K562 (cell line): ENCODE measurements at regions not wholly inside any gene's neighbourhood (a gene's known extent, or its start where the extent isn't known, plus 50 kb on each side); places are given as distances from the start of the nearest gene placed in this dataset.

Experiments
- ATAC-seq: fragments of 200-7000 bp; cut with Tn5 transposase; 3 replicates; pipeline ENCODE4 v1.9.1; 2020; ENCODE audit warnings: moderate library complexity
- BruUV-seq: library from RNA; stranded (reverse); fragments of 400-500 nt; replicated peaks from 2 replicates; lab custom pipeline; 2021; lab: Mats Ljungman, UMichigan
- CTCF ChIA-PET: fragments of 300-600 bp; formaldehyde crosslinking; extraction: SDS; loops from one replicate; lab custom pipeline; 2021; ENCODE audit warnings: low intra/inter-chr PET ratio; lab: Yijun Ruan, JAX
- POLR2A ChIA-PET: fragments of 300-600, 350-650 bp; sonication (Branson Sonifier 250); formaldehyde crosslinking; extraction: SDS; loops from one replicate; lab custom pipeline; 2021; ENCODE audit warnings: antibody characterized with exemption, inconsistent platforms; lab: Yijun Ruan, JAX
- DNase-seq, 4 experiments: peaks; one replicate each; pipeline versions ENCODE4 v3.0.0 to v3.0.0-alpha.2; 2011 to 2018; ENCODE audit warnings: low spot score in 3 of 4, mixed read lengths in 3 of 4; ENCODE audit errors: extremely low read depth in 1 of 4
- FAIRE-seq: peaks from 2 replicates; lab custom pipeline; 2011; peaks lifted over from hg19 to GRCh38; lab: Jason Lieb, UNC
- H2AFZ ChIP-seq: 2 replicates; pipeline ENCODE4 v1.6.0; 2011; ENCODE audit warnings: low read depth, low read length, control low read depth, inconsistent platforms
- H3K27ac ChIP-seq: fragments of 200-600 bp; 3 replicates; pipeline ENCODE4 v1.8.0; 2011; ENCODE audit warnings: low read depth, mild to moderate bottlenecking, control low read depth, inconsistent platforms, low read length, moderate library complexity, mixed read lengths; ENCODE audit errors: extremely low read depth
- H3K27me3 ChIP-seq, 2 experiments: fragments of 300-600 bp in 1 of 2; 2 replicates in 1 of 2; 3 replicates in 1 of 2; pipeline versions ENCODE4 v1.6.0 to v1.8.0; 2011; ENCODE audit warnings: inconsistent platforms in 2 of 2, low read length in 2 of 2, mild to moderate bottlenecking in 1 of 2, mixed read lengths in 1 of 2, moderate library complexity in 1 of 2; ENCODE audit not compliant: control insufficient read depth in 2 of 2, insufficient read depth in 2 of 2
- H3K36me3 ChIP-seq: fragments of 300-600 bp; 3 replicates; pipeline ENCODE4 v1.8.0; 2011; ENCODE audit warnings: mild to moderate bottlenecking, low read length, inconsistent platforms; ENCODE audit not compliant: control insufficient read depth, insufficient read depth
- H3K4me1 ChIP-seq, 2 experiments: fragments of 200-600 bp in 1 of 2; replicated peaks in 1 of 2; 2 replicates in 1 of 2; 3 replicates in 1 of 2; pipeline versions ENCODE4 v1.5.1 to v1.8.0; 2011; ENCODE audit warnings: inconsistent platforms in 2 of 2, low read length in 2 of 2, mild to moderate bottlenecking in 1 of 2, mixed read lengths in 1 of 2, moderate library complexity in 1 of 2; ENCODE audit not compliant: control insufficient read depth in 2 of 2, insufficient read depth in 2 of 2
- H3K4me2 ChIP-seq: 2 replicates; pipeline ENCODE4 v1.6.1; 2011; ENCODE audit warnings: low read length, control low read depth, inconsistent platforms, mixed read lengths; ENCODE audit not compliant: insufficient read depth
- H3K4me3 ChIP-seq: fragments of 200-600 bp; sonication (generic), shearing (Covaris generic); 2 replicates; pipeline ENCODE4 v1.5.1; 2016; ENCODE audit warnings: control low read depth, inconsistent platforms
- H3K79me2 ChIP-seq: fragments of 200-600 bp; 3 replicates; pipeline ENCODE4 v1.8.0; 2011; ENCODE audit warnings: low read length, inconsistent platforms; ENCODE audit not compliant: control insufficient read depth, insufficient read depth
- H3K9ac ChIP-seq, 2 experiments: 2 replicates each; pipeline versions ENCODE4 v1.6.0 to v1.6.1; 2011; ENCODE audit warnings: low read depth in 2 of 2, low read length in 2 of 2, control low read depth in 1 of 2, inconsistent platforms in 1 of 2, mild to moderate bottlenecking in 1 of 2, mixed read lengths in 1 of 2; ENCODE audit not compliant: insufficient read depth in 1 of 2
- H3K9me1 ChIP-seq: one replicate; pipeline ENCODE4 v1.6.0; 2011; ENCODE audit warnings: inconsistent platforms, mild to moderate bottlenecking, low read length, moderate library complexity; ENCODE audit not compliant: control insufficient read depth, insufficient read depth
- H3K9me3 ChIP-seq: replicated peaks from 2 replicates; pipeline ENCODE4 v1.5.1; 2011; ENCODE audit warnings: low read depth, low read length, inconsistent platforms; ENCODE audit not compliant: control insufficient read depth, insufficient read depth
- H4K20me1 ChIP-seq: replicated peaks from 2 replicates; pipeline ENCODE4 v1.6.1; 2011; ENCODE audit warnings: low read length, inconsistent platforms, mixed read lengths; ENCODE audit not compliant: control insufficient read depth, insufficient read depth
- DIDO1 ChIP-seq: fragments of 450-650 bp; IDR thresholded peaks from 2 replicates; pipeline ENCODE4 v1.6.1; 2016; ENCODE audit warnings: low read depth, missing biosample characterization, missing genetic modification characterization
- E2F3 ChIP-seq: fragments of 250-450 bp; sonication (Bioruptor Pico); IDR thresholded peaks from 2 replicates; pipeline ENCODE4 v1.4.0; 2020; ENCODE audit warnings: mild to moderate bottlenecking
- FIP1L1 ChIP-seq: fragments of 200-400 bp; formaldehyde crosslinking; IDR thresholded peaks from 2 replicates; pipeline ENCODE4 v1.6.1; 2018; ENCODE audit warnings: mild to moderate bottlenecking, low read depth, low read length; ENCODE audit not compliant: poor library complexity, severe bottlenecking
- POLR2G ChIP-seq: fragments of 200-400 bp; formaldehyde crosslinking; IDR thresholded peaks from 2 replicates; pipeline ENCODE4 v1.6.1; 2017; ENCODE audit warnings: low read depth, mild to moderate bottlenecking, antibody characterized with exemption, low read length, moderate library complexity
- PRDM10 ChIP-seq: fragments of 450-650 bp; IDR thresholded peaks from 2 replicates; pipeline ENCODE4 v1.6.1; 2018; ENCODE audit not compliant: partially characterized antibody
- ZNF79 ChIP-seq: fragments of 250-450 bp; sonication (Bioruptor Pico); IDR thresholded peaks from 2 replicates; pipeline ENCODE4 v1.4.0; 2020; ENCODE audit warnings: low read depth, mild to moderate bottlenecking, moderate library complexity
- WGBS: fragments of 100-300 bp; shearing (Covaris generic); methylation state at CpG from one replicate; pipeline ENCODE4 v1.1.6; 2016; ENCODE audit warnings: low coverage, mixed read lengths; ENCODE audit not compliant: insufficient coverage; ENCODE audit errors: missing lambda C conversion rate; 5-methylcytosine and 5-hydroxymethylcytosine counted together
- in situ Hi-C: fragments of 300-500 bp; cut with MboI; formaldehyde crosslinking; loops from 4 replicates; pipeline ENCODE4 v1.15.0; 2018; ENCODE audit warnings: inconsistent platforms, mixed read lengths
- intact Hi-C: fragments of 100-400 bp; cut with micrococcal nuclease; formaldehyde crosslinking; loops from 2 replicates; pipeline ENCODE4 v1.14.2; 2022

GRCh38 chr3:145395421-145395820 is 765.6 kb downstream of the PLOD2 start:
- H3K27me3 ChIP-seq = no peaks in the 10 kb centered on the region
- intact Hi-C loops (no loop called here), in situ Hi-C loops (no loop called here)
- BruUV-seq = no TSS peak
- H4K20me1 ChIP-seq = no peaks in the 10 kb centered on the region
- DNase-seq (no peak), ATAC-seq (no peak), FAIRE-seq (no peak)
- H3K9me3 ChIP-seq = no peaks in the 10 kb centered on the region
- H3K36me3 ChIP-seq = no peaks in the 10 kb centered on the region
- H2AFZ ChIP-seq = no peak overlapping the region
- no peak overlapping the region for H3K4me2 ChIP-seq
- no peaks in the 10 kb centered on the region for H3K9me1 ChIP-seq
- no peak overlapping the region for H3K4me3 ChIP-seq
- H3K4me1 ChIP-seq = no peaks in the 10 kb centered on the region
- no peak overlapping the region for H3K27ac ChIP-seq
- no peak overlapping the region for H3K9ac ChIP-seq
- H3K79me2 ChIP-seq = no peaks in the 10 kb centered on the region
- TF ChIP-seq DIDO1 (tag) (no peak), FIP1L1 (no peak), ZNF79 (CRISPR knock-in tag) (no peak), PRDM10 (no peak), E2F3 (CRISPR knock-in tag) (no peak), POLR2G (no peak)
- TF ChIP-seq, all 486 proteins: peak for 0
- POLR2A ChIA-PET = no interaction called here
- 2% methylated on average over 8 of the region's 8 CpGs for WGBS
- CTCF ChIA-PET = no interaction called here
